ENCODE measurements at regions not wholly inside any gene's neighbourhood (a gene's known extent, or its start where the extent isn't known, plus 50 kb on each side); places are given as distances from the start of the nearest gene placed in this dataset.
A peak's percentile ranks its signal among the peaks of the same experiment; 100 is the strongest.

DNA sequence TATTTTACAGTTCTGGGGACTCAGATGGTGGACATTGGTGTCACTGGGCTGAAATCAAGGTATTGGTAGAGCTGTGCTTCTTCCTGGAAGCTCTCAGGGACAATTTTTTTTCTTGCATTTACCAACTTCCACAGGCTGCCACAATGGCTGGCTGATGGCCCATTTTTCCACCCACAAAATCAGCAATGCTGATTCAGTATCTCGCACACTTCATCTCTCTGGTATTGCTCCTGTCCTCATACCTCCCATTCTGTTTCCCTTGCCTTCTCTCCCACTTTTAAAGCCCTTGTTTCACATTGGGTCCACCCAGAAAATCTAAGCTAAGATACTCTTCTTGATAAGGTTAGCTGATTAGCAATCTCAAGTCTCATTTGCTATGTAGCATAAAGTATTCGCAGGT is 530.9 kb upstream of the POM121L12 start:
- no peak overlapping the region for H3K27ac ChIP-seq
- H3K36me3 ChIP-seq = no peaks in the 10 kb centered on the region
- no peak overlapping the region for H3K4me3 ChIP-seq (ENCODE audit: low read depth, low read length)
- no peaks in the 10 kb centered on the region for H3K27me3 ChIP-seq (ENCODE audit: insufficient read depth, low read depth, severe bottlenecking)
- no peaks in the 10 kb centered on the region for H3K9me3 ChIP-seq (ENCODE audit: severe bottlenecking)
- DNase-seq = no peak
- TF ChIP-seq, protein P1, sequence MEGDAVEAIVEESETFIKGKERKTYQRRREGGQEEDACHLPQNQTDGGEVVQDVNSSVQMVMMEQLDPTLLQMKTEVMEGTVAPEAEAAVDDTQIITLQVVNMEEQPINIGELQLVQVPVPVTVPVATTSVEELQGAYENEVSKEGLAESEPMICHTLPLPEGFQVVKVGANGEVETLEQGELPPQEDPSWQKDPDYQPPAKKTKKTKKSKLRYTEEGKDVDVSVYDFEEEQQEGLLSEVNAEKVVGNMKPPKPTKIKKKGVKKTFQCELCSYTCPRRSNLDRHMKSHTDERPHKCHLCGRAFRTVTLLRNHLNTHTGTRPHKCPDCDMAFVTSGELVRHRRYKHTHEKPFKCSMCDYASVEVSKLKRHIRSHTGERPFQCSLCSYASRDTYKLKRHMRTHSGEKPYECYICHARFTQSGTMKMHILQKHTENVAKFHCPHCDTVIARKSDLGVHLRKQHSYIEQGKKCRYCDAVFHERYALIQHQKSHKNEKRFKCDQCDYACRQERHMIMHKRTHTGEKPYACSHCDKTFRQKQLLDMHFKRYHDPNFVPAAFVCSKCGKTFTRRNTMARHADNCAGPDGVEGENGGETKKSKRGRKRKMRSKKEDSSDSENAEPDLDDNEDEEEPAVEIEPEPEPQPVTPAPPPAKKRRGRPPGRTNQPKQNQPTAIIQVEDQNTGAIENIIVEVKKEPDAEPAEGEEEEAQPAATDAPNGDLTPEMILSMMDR (IDR thresholded peaks at IDR 0.05; ENCODE audit: low read depth, low read length) = no peak

DNA sequence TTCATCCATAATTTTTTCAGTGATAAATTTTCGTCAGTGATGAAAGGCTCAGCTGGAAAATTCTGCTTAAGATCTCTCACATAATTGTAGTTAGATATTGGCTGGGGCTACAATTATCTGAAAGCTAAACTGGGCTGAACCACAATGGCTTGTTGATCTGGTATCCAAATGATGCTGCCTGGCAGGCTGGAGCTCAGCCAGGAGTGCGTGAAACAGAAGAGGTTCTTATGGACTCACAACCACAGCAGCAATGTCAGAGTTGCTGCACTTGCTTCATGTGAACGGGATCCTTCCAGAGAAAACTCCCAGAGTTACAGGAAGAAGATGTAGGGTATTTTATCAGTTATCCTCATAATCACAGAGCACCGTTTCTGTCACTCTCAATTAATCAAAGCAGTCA is 533.2 kb upstream of the POM121L12 start:
- Histone ChIP-seq H3K36me3 (no peaks in the 10 kb centered on the region), H3K27ac (no peak overlapping the region), H3K4me3 (ENCODE audit: low read depth, low read length) (no peak overlapping the region), H3K27me3 (ENCODE audit: insufficient read depth, low read depth, severe bottlenecking) (no peaks in the 10 kb centered on the region), H3K9me3 (ENCODE audit: severe bottlenecking) (no peaks in the 10 kb centered on the region)
- TF ChIP-seq, protein P1 (IDR thresholded peaks at IDR 0.05; ENCODE audit: low read depth, low read length) = no peak
- no peak for DNase-seq

DNA sequence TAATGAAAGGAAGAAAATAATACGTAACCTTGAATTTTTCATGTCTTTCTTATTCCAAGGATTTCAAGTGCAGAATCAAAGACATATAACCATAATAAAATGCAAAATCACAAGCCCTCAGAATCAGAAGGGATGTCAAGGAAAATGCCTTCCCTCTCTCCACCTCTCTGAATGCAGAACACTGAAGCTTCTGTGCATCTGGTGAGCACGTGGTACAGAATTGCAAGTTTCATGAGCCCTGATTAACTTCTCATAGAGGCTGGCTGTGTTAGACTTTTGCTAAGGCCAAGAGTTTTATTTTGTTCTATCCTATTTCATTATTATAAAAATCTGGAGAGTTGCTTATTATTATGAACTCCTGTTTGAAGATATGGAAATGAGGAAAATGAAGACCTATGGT is 533.7 kb upstream of the POM121L12 start:
- no peak overlapping the region for H3K4me3 ChIP-seq (ENCODE audit: low read depth, low read length)
- no peak for DNase-seq
- H3K27ac ChIP-seq = no peak overlapping the region
- TF ChIP-seq, protein P1 (IDR thresholded peaks at IDR 0.05; ENCODE audit: low read depth, low read length) = no peak
- no peaks in the 10 kb centered on the region for H3K36me3 ChIP-seq
- no peaks in the 10 kb centered on the region for H3K27me3 ChIP-seq (ENCODE audit: insufficient read depth, low read depth, severe bottlenecking)
- H3K9me3 ChIP-seq (ENCODE audit: severe bottlenecking) = no peaks in the 10 kb centered on the region

DNA sequence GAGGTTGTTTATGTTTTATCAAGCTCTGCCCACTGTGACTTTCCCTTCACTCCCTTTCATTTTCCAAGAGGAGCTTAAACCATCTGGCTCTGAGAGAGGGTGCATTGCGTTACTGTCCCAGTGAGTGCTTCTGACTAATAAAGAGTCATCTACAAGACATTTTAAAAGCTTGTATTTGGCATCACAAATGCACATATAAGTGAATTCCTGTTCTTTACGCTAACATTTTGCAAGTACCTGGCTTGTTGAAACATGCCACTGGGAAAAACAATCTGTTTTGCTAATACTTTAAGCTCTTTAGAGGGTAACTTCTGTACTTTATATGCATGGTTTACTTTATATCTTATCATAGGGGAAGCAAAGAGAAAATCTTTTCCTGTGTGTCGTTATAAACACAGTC is 534.6 kb upstream of the POM121L12 start:
- H3K27ac ChIP-seq = peak overlapping the region; percentile 35
- peak; percentile 10 for DNase-seq
- H3K36me3 ChIP-seq = no peaks in the 10 kb centered on the region
- TF ChIP-seq, protein P1 (IDR thresholded peaks at IDR 0.05; ENCODE audit: low read depth, low read length) = no peak
- no peaks in the 10 kb centered on the region for H3K27me3 ChIP-seq (ENCODE audit: insufficient read depth, low read depth, severe bottlenecking)
- H3K4me3 ChIP-seq (ENCODE audit: low read depth, low read length) = peak overlapping the region; percentile 18
- H3K9me3 ChIP-seq (ENCODE audit: severe bottlenecking) = no peaks in the 10 kb centered on the region

DNA sequence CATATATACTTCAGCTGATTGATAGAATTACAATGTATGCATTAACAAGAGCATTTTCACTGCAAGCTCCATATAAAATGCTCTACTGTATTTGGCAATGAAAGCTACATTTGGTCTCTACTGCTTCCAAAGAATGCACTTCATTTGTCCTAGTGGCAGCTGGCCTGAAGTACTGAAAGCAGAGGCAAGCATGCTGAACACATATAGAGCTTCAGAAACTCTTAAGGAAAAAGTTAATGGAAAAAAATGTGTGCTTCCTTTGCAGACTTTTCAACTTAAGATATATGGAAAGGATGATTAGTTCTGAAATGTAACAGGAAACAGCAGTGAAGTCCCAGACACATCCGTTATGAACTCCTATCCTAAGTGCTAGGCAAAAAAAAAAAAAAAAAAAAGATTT is 537.1 kb upstream of the POM121L12 start:
- H3K9me3 ChIP-seq (ENCODE audit: severe bottlenecking) = no peaks in the 10 kb centered on the region
- no peak for DNase-seq
- H3K36me3 ChIP-seq = no peaks in the 10 kb centered on the region
- no peak overlapping the region for H3K4me3 ChIP-seq (ENCODE audit: low read depth, low read length)
- no peak overlapping the region for H3K27ac ChIP-seq
- TF ChIP-seq, protein P1 (IDR thresholded peaks at IDR 0.05; ENCODE audit: low read depth, low read length) = no peak
- H3K27me3 ChIP-seq (ENCODE audit: insufficient read depth, low read depth, severe bottlenecking) = no peaks in the 10 kb centered on the region

DNA sequence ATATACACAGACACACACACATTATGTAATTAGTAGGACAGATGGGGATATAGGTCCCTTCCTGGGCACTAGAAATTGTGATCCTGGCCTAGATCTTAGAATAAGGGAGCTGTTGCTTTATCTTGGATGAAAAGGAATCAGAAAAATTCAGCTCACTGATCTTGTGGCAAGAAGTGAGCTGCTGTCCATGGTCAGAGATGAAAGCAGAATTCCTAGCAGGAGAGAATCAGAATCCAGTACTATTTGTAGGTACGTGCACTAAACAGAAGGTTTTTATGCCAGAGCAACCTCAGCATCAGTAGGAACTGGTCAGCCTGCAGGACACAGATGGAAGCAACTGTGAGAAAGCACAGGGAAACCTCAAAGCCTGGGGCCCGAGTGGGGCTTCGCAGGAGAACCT is 549.2 kb upstream of the POM121L12 start:
- H3K27me3 ChIP-seq (ENCODE audit: insufficient read depth, low read depth, severe bottlenecking) = no peaks in the 10 kb centered on the region
- H3K36me3 ChIP-seq = no peaks in the 10 kb centered on the region
- H3K9me3 ChIP-seq (ENCODE audit: severe bottlenecking) = no peaks in the 10 kb centered on the region
- TF ChIP-seq, protein P1 (IDR thresholded peaks at IDR 0.05; ENCODE audit: low read depth, low read length) = no peak
- H3K27ac ChIP-seq = no peak overlapping the region
- no peak for DNase-seq
- H3K4me3 ChIP-seq (ENCODE audit: low read depth, low read length) = no peak overlapping the region

All from WERI-Rb-1 (cell line).